ENCODE measurements at regions not wholly inside any gene's neighbourhood (a gene's known extent, or its start where the extent isn't known, plus 50 kb on each side); places are given as distances from the start of the nearest gene placed in this dataset.

GRCh38 chr13:80211566-80211965 lies 129.4 kb downstream of the SPRY2 start:
- TF ChIP-seq CTCF (IDR thresholded peaks at IDR 0.05; ENCODE audit: low read depth, low read length): no peak
- no peak for DNase-seq (ENCODE audit: low read depth, low spot score)
- H3K4me3 ChIP-seq (ENCODE audit: low read depth, low read length): no peak overlapping the region
- in situ Hi-C loops (cut with HindIII; ENCODE audit: low sequenced_read_pairs): no loop called here

- no peak overlapping the region for H3K4me3 ChIP-seq (ENCODE audit: low read depth, low read length)
- in situ Hi-C loops (cut with HindIII; ENCODE audit: low sequenced_read_pairs): no loop called here
- TF ChIP-seq CTCF (IDR thresholded peaks at IDR 0.05; ENCODE audit: low read depth, low read length): no peak
- no peak for DNase-seq (ENCODE audit: low read depth, low spot score)
Measured at GRCh38 chr13:80204642-80205041, 136.3 kb downstream of the SPRY2 start.

GRCh38 chr13:80203496-80203895 lies 137.4 kb downstream of the SPRY2 start:
- in situ Hi-C loops (cut with HindIII; ENCODE audit: low sequenced_read_pairs): no loop called here
- DNase-seq (ENCODE audit: low read depth, low spot score): no peak
- TF ChIP-seq CTCF (IDR thresholded peaks at IDR 0.05; ENCODE audit: low read depth, low read length): no peak
- H3K4me3 ChIP-seq (ENCODE audit: low read depth, low read length): no peak overlapping the region

GRCh38 chr13:80201694-80202468 lies 139.0 kb downstream of the SPRY2 start:
- in situ Hi-C loops (cut with HindIII; ENCODE audit: low sequenced_read_pairs): no loop called here
- DNase-seq (ENCODE audit: low read depth, low spot score): no peak
- no peak overlapping the region for H3K4me3 ChIP-seq (ENCODE audit: low read depth, low read length)
- TF ChIP-seq CTCF (IDR thresholded peaks at IDR 0.05; ENCODE audit: low read depth, low read length): no peak

GRCh38 chr13:80199585-80200292 lies 141.2 kb downstream of the SPRY2 start:
- no peak overlapping the region for H3K4me3 ChIP-seq (ENCODE audit: low read depth, low read length)
- no peak for TF ChIP-seq CTCF (IDR thresholded peaks at IDR 0.05; ENCODE audit: low read depth, low read length)
- in situ Hi-C loops (cut with HindIII; ENCODE audit: low sequenced_read_pairs): no loop called here
- DNase-seq (ENCODE audit: low read depth, low spot score): no peak

- in situ Hi-C loops (cut with HindIII; ENCODE audit: low sequenced_read_pairs): no loop called here
Measured at GRCh38 chr13:80199067-80199466, 141.9 kb downstream of the SPRY2 start.

More at GRCh38 chr13:80199067-80199466, 141.9 kb downstream of the SPRY2 start:
- no peak for TF ChIP-seq CTCF (IDR thresholded peaks at IDR 0.05; ENCODE audit: low read depth, low read length)
- DNase-seq (ENCODE audit: low read depth, low spot score): no peak
- no peak overlapping the region for H3K4me3 ChIP-seq (ENCODE audit: low read depth, low read length)

Data from astrocyte of the spinal cord (primary cell).